Upper lobe of left lung (tissue), 6 donors: ENCODE measurements at regions not wholly inside any gene's neighbourhood (a gene's known extent, or its start where the extent isn't known, plus 50 kb on each side); places are given as distances from the start of the nearest gene placed in this dataset.

ENCODE experiments used
- ATAC-seq, 2 donors: fragments of 200-7000 bp; cut with Tn5 transposase; one replicate each; pipeline ENCODE4 v1.9.1; 2022; ENCODE audit warnings: mild to moderate bottlenecking in 2 of 2, moderate library complexity in 2 of 2; ENCODE audit not compliant: low FRiP score in 2 of 2
- DNase-seq, 2 donors: peaks; one replicate each; pipeline ENCODE4 v3.0.0-alpha.2; 2019 to 2020
- H3K27ac ChIP-seq, 4 donors: fragments of 200-600 bp; sonication (generic); one replicate each; pipeline ENCODE4 v1.5.1; 2016 to 2019
- H3K27me3 ChIP-seq, 4 donors: fragments of 200-600 bp; sonication (generic); one replicate each; pipeline ENCODE4 v1.5.1; 2017 to 2019
- H3K36me3 ChIP-seq, 4 donors: fragments of 200-600 bp; sonication (generic); one replicate each; pipeline ENCODE4 v1.5.1; 2016 to 2019
- H3K4me1 ChIP-seq, 4 donors: fragments of 200-600 bp; sonication (generic); one replicate each; pipeline ENCODE4 v1.5.1; 2018 to 2019
- H3K4me3 ChIP-seq, 4 donors: fragments of 200-600 bp; sonication (generic); one replicate each; pipeline ENCODE4 v1.5.1; 2017 to 2019; ENCODE audit warnings: mild to moderate bottlenecking in 2 of 4, moderate library complexity in 1 of 4
- H3K9me3 ChIP-seq, 4 donors: fragments of 200-600 bp; sonication (generic); one replicate each; pipeline ENCODE4 v1.5.1; 2018 to 2019
- EP300 ChIP-seq, 4 donors: sonication (generic); formaldehyde crosslinking; IDR thresholded peaks; one replicate each; pipeline ENCODE4 v1.5.1; 2017; ENCODE audit warnings: antibody characterized with exemption in 4 of 4, control low read depth in 2 of 4
- POLR2A ChIP-seq, 4 donors: fragments of 450-650 bp; IDR thresholded peaks; one replicate each; pipeline ENCODE4 v1.5.1; 2016 to 2017; ENCODE audit warnings: antibody characterized with exemption in 4 of 4, mild to moderate bottlenecking in 2 of 4
- POLR2AphosphoS5 ChIP-seq, 2 donors: sonication (generic); formaldehyde crosslinking; IDR thresholded peaks; one replicate each; pipeline ENCODE4 v1.5.1; 2017; ENCODE audit warnings: antibody characterized with exemption in 2 of 2
- WGBS, 2 donors: methylation state at CpG; one replicate each; pipeline ENCODE4 v1.1.5; 2017 to 2018; 5-methylcytosine and 5-hydroxymethylcytosine counted together
- TF ChIP-seq, protein P1 (sequence below), 6 experiments: fragments of 450-650 bp in 4 of 6; fragments of 200-600 bp in 2 of 6; sonication (generic) in 2 of 6; IDR thresholded peaks; one replicate each; pipeline ENCODE4 v1.5.1; 2016 to 2019; ENCODE audit warnings: antibody characterized with exemption in 6 of 6
- donor health status: DM: no; HTN: no; CAD: no; lungs with moderate emphysema.
- donor health status: DM: no; HTN: yes; CAD: no; lungs with severe emphysema.

DNA sequence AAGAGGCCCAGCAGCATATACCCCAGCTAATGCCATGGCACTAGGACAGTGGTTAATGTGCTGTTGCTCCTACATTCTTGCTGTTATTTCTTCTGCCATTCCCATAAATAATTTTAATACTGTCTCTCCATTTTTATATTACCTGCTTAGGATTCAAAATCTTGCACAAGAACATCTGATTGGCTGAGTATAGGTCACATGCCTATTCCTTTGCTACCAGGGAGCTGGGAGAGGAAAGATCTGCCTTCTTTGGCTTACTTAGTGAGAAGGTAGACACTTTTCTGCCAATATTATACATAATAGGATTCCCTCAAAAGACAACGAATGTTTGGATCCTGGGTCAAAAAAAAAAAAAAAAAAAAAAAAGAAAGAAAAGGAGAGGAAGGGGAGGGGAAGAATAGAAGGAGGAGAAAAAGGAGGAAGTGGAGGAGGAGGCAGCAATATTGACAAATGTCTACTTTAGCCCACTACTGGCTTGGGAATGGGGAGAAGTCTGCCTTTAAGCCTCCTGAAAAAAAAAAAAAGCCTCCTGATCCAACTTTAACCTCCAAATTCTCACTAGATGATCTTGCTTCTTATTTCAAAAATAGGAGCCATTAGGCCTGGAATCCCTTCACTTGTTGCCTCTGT is 134.5 kb upstream of the HNRNPU start:
- no peak for DNase-seq
- Histone ChIP-seq H3K9me3 (no peaks in the 10 kb centered on the region), H3K4me3 (no peak overlapping the region), H3K36me3 (no peaks in the 10 kb centered on the region), H3K27ac (no peak overlapping the region), H3K27me3 (no peaks in the 10 kb centered on the region), H3K4me1 (peaks cover 0 to 4% (median 0%) of the 10 kb centered on the region in 4 donors)
- 68 to 79% methylated on average over 1 of the region's 1 CpG for WGBS, 2 donors
- TF ChIP-seq POLR2A (IDR thresholded peaks at IDR 0.05) (no peak), EP300 (IDR thresholded peaks at IDR 0.05) (no peak), POLR2AphosphoS5 (IDR thresholded peaks at IDR 0.05) (no peak)
- TF ChIP-seq, protein P1, sequence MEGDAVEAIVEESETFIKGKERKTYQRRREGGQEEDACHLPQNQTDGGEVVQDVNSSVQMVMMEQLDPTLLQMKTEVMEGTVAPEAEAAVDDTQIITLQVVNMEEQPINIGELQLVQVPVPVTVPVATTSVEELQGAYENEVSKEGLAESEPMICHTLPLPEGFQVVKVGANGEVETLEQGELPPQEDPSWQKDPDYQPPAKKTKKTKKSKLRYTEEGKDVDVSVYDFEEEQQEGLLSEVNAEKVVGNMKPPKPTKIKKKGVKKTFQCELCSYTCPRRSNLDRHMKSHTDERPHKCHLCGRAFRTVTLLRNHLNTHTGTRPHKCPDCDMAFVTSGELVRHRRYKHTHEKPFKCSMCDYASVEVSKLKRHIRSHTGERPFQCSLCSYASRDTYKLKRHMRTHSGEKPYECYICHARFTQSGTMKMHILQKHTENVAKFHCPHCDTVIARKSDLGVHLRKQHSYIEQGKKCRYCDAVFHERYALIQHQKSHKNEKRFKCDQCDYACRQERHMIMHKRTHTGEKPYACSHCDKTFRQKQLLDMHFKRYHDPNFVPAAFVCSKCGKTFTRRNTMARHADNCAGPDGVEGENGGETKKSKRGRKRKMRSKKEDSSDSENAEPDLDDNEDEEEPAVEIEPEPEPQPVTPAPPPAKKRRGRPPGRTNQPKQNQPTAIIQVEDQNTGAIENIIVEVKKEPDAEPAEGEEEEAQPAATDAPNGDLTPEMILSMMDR (IDR thresholded peaks at IDR 0.05), result no peak
- no peak for ATAC-seq

DNA sequence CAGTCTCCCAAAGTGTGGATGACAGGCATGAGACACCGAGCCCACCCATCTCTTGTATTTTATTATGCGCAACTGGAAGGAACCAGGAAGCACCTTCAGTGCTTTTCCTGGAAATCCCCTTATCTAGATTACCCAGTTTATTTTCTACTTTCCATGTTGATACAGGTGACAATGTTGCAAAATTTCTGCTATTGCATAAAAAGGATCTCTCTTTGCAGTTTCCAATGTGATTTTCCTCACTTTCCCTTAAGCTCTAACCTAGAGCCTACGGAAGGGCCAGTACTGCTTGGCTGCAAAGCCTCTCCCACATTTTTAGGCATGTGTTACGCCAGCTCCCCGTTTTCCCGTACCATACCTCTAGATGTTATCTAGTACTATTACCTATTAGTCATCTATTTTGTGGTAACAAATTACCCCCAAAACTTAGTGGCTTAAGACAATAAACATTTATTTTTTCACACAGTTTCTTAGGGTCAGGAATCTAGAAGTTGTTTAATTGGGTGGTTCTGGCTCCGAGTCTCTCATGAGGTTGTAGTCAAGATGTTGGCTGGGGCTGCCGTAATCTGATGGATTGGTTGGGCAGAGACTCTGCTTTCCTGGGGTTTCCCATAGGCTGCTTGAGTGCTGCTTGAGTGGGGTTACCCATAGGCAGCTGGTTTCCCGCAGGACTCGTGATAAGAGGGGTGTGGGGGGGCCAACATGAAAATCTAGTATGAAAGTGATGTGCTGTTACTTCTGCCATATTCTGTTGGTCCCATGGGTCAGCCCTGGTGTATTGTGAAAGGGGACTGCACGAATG is 131.5 kb upstream of the HNRNPU start:
- DNase-seq (peak in 1 of 2 donors; percentile 45), ATAC-seq (peak; percentile 32 to 34)
- 56 to 83% methylated on average over 11 of the region's 11 CpGs for WGBS, 2 donors
- TF ChIP-seq, protein P1 (IDR thresholded peaks at IDR 0.05), result no peak
- TF ChIP-seq EP300 (IDR thresholded peaks at IDR 0.05), result peak in 2 of 4 donors; percentile 41 to 88
- Histone ChIP-seq H3K27ac (peak overlapping the region in 2 of 4 donors; percentile 24 to 34), H3K9me3 (no peaks in the 10 kb centered on the region), H3K27me3 (no peaks in the 10 kb centered on the region), H3K4me1 (peaks cover 0 to 4% (median 0%) of the 10 kb centered on the region in 4 donors), H3K36me3 (no peaks in the 10 kb centered on the region), H3K4me3 (no peak overlapping the region)

DNA sequence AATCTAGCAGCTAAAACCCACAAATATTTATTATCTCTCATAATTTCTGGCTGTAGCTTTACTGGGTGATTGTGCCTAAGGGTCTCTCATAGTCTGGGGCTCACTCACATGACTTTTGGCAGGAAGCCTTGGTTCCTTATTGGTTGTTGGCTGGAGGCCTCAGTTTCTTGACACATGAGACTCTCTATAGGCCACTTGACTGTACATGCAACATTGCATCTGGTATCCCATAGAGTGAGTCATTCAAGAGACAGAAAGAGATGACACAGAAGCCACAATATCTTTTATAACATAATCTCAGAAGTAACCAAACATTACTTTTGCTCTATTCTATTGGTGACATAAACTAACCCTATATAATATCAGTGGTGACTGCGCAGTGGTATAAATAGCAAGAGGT is 128.5 kb upstream of the HNRNPU start:
- H3K27ac ChIP-seq, result no peak overlapping the region
- no peaks in the 10 kb centered on the region for H3K9me3 ChIP-seq
- no peaks in the 10 kb centered on the region for H3K36me3 ChIP-seq
- TF ChIP-seq EP300 (IDR thresholded peaks at IDR 0.05) (no peak), POLR2AphosphoS5 (IDR thresholded peaks at IDR 0.05) (no peak)
- TF ChIP-seq, protein P1 (IDR thresholded peaks at IDR 0.05), result no peak
- no peak overlapping the region for H3K4me3 ChIP-seq
- H3K4me1 ChIP-seq, result peaks cover 0 to 4% (median 0%) of the 10 kb centered on the region in 4 donors
- no peak for ATAC-seq
- no peak for DNase-seq
- H3K27me3 ChIP-seq, result no peaks in the 10 kb centered on the region
- 0 to 58% methylated on average over 1 of the region's 1 CpG for WGBS, 2 donors

DNA sequence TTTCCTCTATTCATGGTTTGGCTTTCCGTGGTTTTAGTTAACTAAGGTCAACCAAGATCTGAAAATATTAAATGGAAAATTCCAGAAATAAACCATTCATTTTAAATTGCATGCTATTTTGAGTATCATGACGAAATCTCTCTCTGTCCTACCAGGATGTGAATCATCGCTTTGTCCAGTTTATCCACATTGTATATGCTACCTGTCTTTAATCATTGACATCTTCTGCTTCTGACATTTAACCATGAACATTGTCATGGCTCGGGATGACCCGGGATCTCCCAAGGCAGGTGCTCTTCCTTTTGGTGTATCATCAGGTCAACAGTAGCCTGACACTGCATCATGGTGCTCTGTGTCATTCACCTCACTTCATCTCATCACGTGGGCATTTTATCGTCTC is 125.5 kb upstream of the HNRNPU start:
- Histone ChIP-seq H3K27me3 (no peaks in the 10 kb centered on the region), H3K4me1 (no peaks in the 10 kb centered on the region), H3K9me3 (no peaks in the 10 kb centered on the region), H3K27ac (no peak overlapping the region), H3K36me3 (no peaks in the 10 kb centered on the region), H3K4me3 (no peak overlapping the region)
- 86 to 87% methylated on average over 7 of the region's 7 CpGs for WGBS, 2 donors
- ATAC-seq, result no peak
- TF ChIP-seq EP300 (IDR thresholded peaks at IDR 0.05) (no peak), POLR2AphosphoS5 (IDR thresholded peaks at IDR 0.05) (no peak), POLR2A (IDR thresholded peaks at IDR 0.05) (no peak)
- TF ChIP-seq, protein P1 (IDR thresholded peaks at IDR 0.05), result no peak
- DNase-seq, result no peak
